ENCODE measurements at regions not wholly inside any gene's neighbourhood (a gene's known extent, or its start where the extent isn't known, plus 50 kb on each side); places are given as distances from the start of the nearest gene placed in this dataset.

DNA sequence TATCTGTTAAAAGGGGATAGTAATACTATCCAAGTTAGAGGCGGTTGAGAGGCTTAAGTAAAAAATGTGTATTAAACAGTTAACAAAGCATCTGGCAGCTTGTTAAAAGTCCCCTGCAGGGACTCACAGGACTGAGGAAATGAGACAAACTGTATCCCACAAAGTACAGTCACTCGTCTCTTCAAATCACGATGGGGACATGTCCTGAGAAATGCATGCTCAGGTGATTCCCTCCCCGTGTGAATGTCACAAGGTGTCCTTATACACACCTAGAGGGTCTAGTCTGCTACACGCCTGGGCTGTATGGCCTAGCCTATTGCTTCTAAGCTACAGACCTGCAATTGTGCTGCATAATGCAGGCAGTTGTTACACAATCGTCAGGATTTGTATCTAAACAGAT, 237.0 kb downstream of the IRX2 start:
- Histone ChIP-seq H3K36me3 (ENCODE audit: control insufficient read depth in 2 of 2, extremely low read depth in 1 of 2, insufficient read depth in 2 of 2, low read length in 2 of 2) (no peaks in the 10 kb centered on the region), H3K4me1 (ENCODE audit: control insufficient read depth, extremely low read depth, insufficient read depth, low read length) (no peaks in the 10 kb centered on the region), H2AFZ (ENCODE audit: low read depth, low read length) (no peak overlapping the region), H3K27ac (ENCODE audit: insufficient read depth, low read depth, low read length) (no peak overlapping the region), H4K20me1 (replicated peaks; ENCODE audit: control insufficient read depth, extremely low read depth, insufficient read depth, low read length) (no peaks in the 10 kb centered on the region), H3K9me1 (replicated peaks; ENCODE audit: control insufficient read depth, extremely low read depth, insufficient read depth, low read length) (no peaks in the 10 kb centered on the region), H3K4me3 (replicated peaks in 1 of 3; ENCODE audit: insufficient read depth in 1 of 3, low read depth in 1 of 3, low read length in 3 of 3) (no peak overlapping the region), H3K9ac (replicated peaks; ENCODE audit: extremely low read depth, insufficient read depth, low read length) (no peak overlapping the region), H3K4me2 (ENCODE audit: insufficient read depth, low read length) (no peak overlapping the region), H3K9me3 (replicated peaks; ENCODE audit: control insufficient read depth, insufficient read depth, low read length) (peaks cover 17% of the 10 kb centered on the region), H3K79me2 (ENCODE audit: control insufficient read depth, insufficient read depth, low read length) (no peaks in the 10 kb centered on the region), H3K27me3 (ENCODE audit: control insufficient read depth in 2 of 2, insufficient read depth in 2 of 2, low read length in 2 of 2) (no peaks in the 10 kb centered on the region)
- TF ChIP-seq CTCF (IDR thresholded peaks at IDR 0.05; ENCODE audit: extremely low read depth in 1 of 2, insufficient read depth in 1 of 2, low read depth in 1 of 2, low read length in 2 of 2) (no peak), POLR2A (IDR thresholded peaks at IDR 0.05; ENCODE audit: low read depth, low read length) (no peak), GATA2 (IDR thresholded peaks at IDR 0.05; ENCODE audit: insufficient read depth, insufficient read length, low read depth, low read length) (no peak), FOS (IDR thresholded peaks at IDR 0.05; ENCODE audit: borderline replicate concordance, insufficient read depth, low read length) (no peak), POLR2AphosphoS5 (IDR thresholded peaks at IDR 0.05; ENCODE audit: insufficient read depth, low read depth, low read length) (no peak), MYC (IDR thresholded peaks at IDR 0.05; ENCODE audit: low read depth, low read length) (no peak), JUN (IDR thresholded peaks at IDR 0.05; ENCODE audit: borderline replicate concordance, insufficient read depth, insufficient read length, low read depth) (no peak), EZH2 (IDR thresholded peaks at IDR 0.05; ENCODE audit: borderline replicate concordance, low read depth, low read length, severe bottlenecking) (no peak)
- TF ChIP-seq, protein P1, sequence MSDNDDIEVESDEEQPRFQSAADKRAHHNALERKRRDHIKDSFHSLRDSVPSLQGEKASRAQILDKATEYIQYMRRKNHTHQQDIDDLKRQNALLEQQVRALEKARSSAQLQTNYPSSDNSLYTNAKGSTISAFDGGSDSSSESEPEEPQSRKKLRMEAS (IDR thresholded peaks at IDR 0.05; ENCODE audit: insufficient read depth, insufficient read length) = no peak
- dilution Hi-C loops (cut with MboI; ENCODE audit: extremely low pct_ligation_motif_present, low sequenced_read_pairs) (no loop called here), intact Hi-C loops (cut with micrococcal nuclease) (no loop called here)
- no TSS peak for BruUV-seq (replicated peaks)
- no peak for DNase-seq (ENCODE audit: low read depth, low spot score)
- FAIRE-seq = no peak
- POLR2A ChIA-PET = no interaction called here
- CTCF ChIA-PET = no interaction called here

All from endothelial cell of umbilical vein (primary cell).